ENCODE measurements at regions not wholly inside any gene's neighbourhood (a gene's known extent, or its start where the extent isn't known, plus 50 kb on each side); places are given as distances from the start of the nearest gene placed in this dataset.

- Histone ChIP-seq H3K27me3 (peaks cover 0 to 4% (median 0%) of the 10 kb centered on the region in 3 donors), H3K9me3 (peaks cover 0 to 13% (median 3%) of the 10 kb centered on the region in 4 donors), H3K4me3 (no peak overlapping the region), H3K4me1 (peaks cover 0 to 11% (median 0%) of the 10 kb centered on the region in 4 donors), H3K27ac (peak overlapping the region in 1 of 5 donors; percentile 11), H3K36me3 (no peaks in the 10 kb centered on the region)
- no peak for DNase-seq
- intact Hi-C loops (cut with DNase I; ENCODE audit: low total_unique reads): no loop called here
- 54 to 64% (median 58%) methylated on average over 1 of the region's 1 CpG for WGBS, 5 donors
- TF ChIP-seq POLR2A (IDR thresholded peaks at IDR 0.05): no peak
- TF ChIP-seq CTCF (IDR thresholded peaks at IDR 0.05): no peak
- TF ChIP-seq POLR2AphosphoS5 (IDR thresholded peaks at IDR 0.05): no peak
Measured at GRCh38 chr17:77667478-77667877, 291.0 kb upstream of the TNRC6C start.

- peaks cover 0 to 11% (median 0%) of the 10 kb centered on the region in 4 donors for H3K4me1 ChIP-seq
- intact Hi-C loops (cut with DNase I; ENCODE audit: low total_unique reads): no loop called here
- H3K9me3 ChIP-seq: peaks cover 0 to 13% (median 3%) of the 10 kb centered on the region in 4 donors
- DNase-seq: no peak
- TF ChIP-seq POLR2A (IDR thresholded peaks at IDR 0.05): no peak
- TF ChIP-seq CTCF (IDR thresholded peaks at IDR 0.05): no peak
- TF ChIP-seq EP300 (IDR thresholded peaks at IDR 0.05): no peak
- no peak for TF ChIP-seq POLR2AphosphoS5 (IDR thresholded peaks at IDR 0.05)
- WGBS, 5 donors: 61 to 94% (median 83%) methylated on average over 2 of the region's 2 CpGs
- H3K27me3 ChIP-seq: peaks cover 0 to 8% (median 0%) of the 10 kb centered on the region in 3 donors
- no peak overlapping the region for H3K4me3 ChIP-seq
- H3K36me3 ChIP-seq: no peaks in the 10 kb centered on the region
- no peak overlapping the region for H3K27ac ChIP-seq
Measured at GRCh38 chr17:77668518-77668917, 290.0 kb upstream of the TNRC6C start.

DNA sequence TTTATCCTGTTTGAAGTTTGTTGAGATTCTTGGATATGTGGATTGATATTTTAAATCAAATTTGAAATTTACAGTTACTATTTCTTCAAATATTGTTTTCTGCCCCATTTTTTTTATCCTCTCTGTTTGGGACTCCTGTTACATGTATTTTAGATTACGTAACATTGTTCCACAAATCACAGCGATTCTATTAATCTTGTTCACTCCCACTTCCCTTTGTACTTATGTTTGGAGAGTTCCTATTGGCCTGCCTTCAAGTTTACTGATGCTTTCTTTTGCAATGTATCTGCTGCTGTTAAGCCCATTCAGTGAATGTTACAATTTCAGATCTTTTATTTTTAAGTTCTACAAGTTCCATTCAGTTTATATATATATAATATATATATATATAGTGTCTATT, 288.3 kb upstream of the TNRC6C start:
- Histone ChIP-seq H3K27me3 (peaks cover 0 to 8% (median 0%) of the 10 kb centered on the region in 3 donors), H3K4me3 (no peak overlapping the region), H3K9me3 (peaks cover 0 to 13% (median 3%) of the 10 kb centered on the region in 4 donors), H3K4me1 (peaks cover 0 to 11% (median 0%) of the 10 kb centered on the region in 4 donors), H3K27ac (no peak overlapping the region), H3K36me3 (no peaks in the 10 kb centered on the region)
- TF ChIP-seq CTCF (IDR thresholded peaks at IDR 0.05) (no peak), EP300 (IDR thresholded peaks at IDR 0.05) (no peak), POLR2AphosphoS5 (IDR thresholded peaks at IDR 0.05) (no peak), POLR2A (IDR thresholded peaks at IDR 0.05) (no peak)
- DNase-seq: no peak
- intact Hi-C loops (cut with DNase I; ENCODE audit: low total_unique reads): no loop called here
- WGBS, 5 donors: 87 to 95% (median 88%) methylated on average over 2 of the region's 2 CpGs

GRCh38 chr17:77674358-77674757, 284.1 kb upstream of the TNRC6C start:
- Histone ChIP-seq H3K4me1 (peaks cover 5 to 13% (median 7%) of the 10 kb centered on the region in 4 donors), H3K27me3 (peaks cover 0 to 23% (median 0%) of the 10 kb centered on the region in 3 donors), H3K27ac (no peak overlapping the region), H3K9me3 (no peaks in the 10 kb centered on the region), H3K4me3 (no peak overlapping the region), H3K36me3 (no peaks in the 10 kb centered on the region)
- TF ChIP-seq CTCF (IDR thresholded peaks at IDR 0.05) (no peak), POLR2A (IDR thresholded peaks at IDR 0.05) (no peak), EP300 (IDR thresholded peaks at IDR 0.05) (no peak)
- no peak for DNase-seq
- intact Hi-C loops (cut with DNase I; ENCODE audit: low total_unique reads): no loop called here
- WGBS, 5 donors: 77 to 88% (median 82%) methylated on average over 11 of the region's 11 CpGs

Measured in stomach (tissue), 8 donors.